ENCODE measurements at regions not wholly inside any gene's neighbourhood (a gene's known extent, or its start where the extent isn't known, plus 50 kb on each side); places are given as distances from the start of the nearest gene placed in this dataset.

- TF ChIP-seq YY1 (IDR thresholded peaks at IDR 0.05; ENCODE audit: insufficient read depth, insufficient read length) (no peak), SUZ12 (IDR thresholded peaks at IDR 0.05; ENCODE audit: extremely low read depth, insufficient read depth, insufficient read length) (no peak)
These were observed 960.7 kb upstream of the CELF2 start for GRCh38 chr10:10056961-10057360.
